Urothelium cell line (cell line): ENCODE measurements at regions not wholly inside any gene's neighbourhood (a gene's known extent, or its start where the extent isn't known, plus 50 kb on each side); places are given as distances from the start of the nearest gene placed in this dataset.

Experiments used
- DNase-seq: peaks from one replicate; pipeline ENCODE4 v3.0.0; 2011; ENCODE audit warnings: low spot score, mixed read lengths
- FAIRE-seq: peaks from 2 replicates; lab custom pipeline; 2011; peaks lifted over from hg19 to GRCh38; lab: Jason Lieb, UNC

- FAIRE-seq, result no peak
- DNase-seq, result no peak
These were observed 50.1 kb upstream of the KCNK12 start for GRCh38 chr2:47620770-47621437.
